SU-DHL-6 (cell line): ENCODE measurements at regions not wholly inside any gene's neighbourhood (a gene's known extent, or its start where the extent isn't known, plus 50 kb on each side); places are given as distances from the start of the nearest gene placed in this dataset.

Source experiments
- EZH2phosphoT487 ChIP-seq: fragments of 200-600 bp; sonication (generic), shearing (Covaris generic); conservative IDR thresholded peaks from 2 replicates; pipeline ENCODE4 v1.6.1; 2018; ENCODE audit warnings: mild to moderate bottlenecking, antibody characterized with exemption, low read length, moderate library complexity, mixed read lengths
- TF ChIP-seq, protein P1 (sequence below): fragments of 200-600 bp; sonication (generic); IDR thresholded peaks from one replicate; pipeline ENCODE4 v1.5.1; 2017; ENCODE audit warnings: antibody characterized with exemption, mild to moderate bottlenecking, low read length, moderate library complexity; ENCODE audit not compliant: insufficient read depth, poor library complexity, severe bottlenecking

DNA sequence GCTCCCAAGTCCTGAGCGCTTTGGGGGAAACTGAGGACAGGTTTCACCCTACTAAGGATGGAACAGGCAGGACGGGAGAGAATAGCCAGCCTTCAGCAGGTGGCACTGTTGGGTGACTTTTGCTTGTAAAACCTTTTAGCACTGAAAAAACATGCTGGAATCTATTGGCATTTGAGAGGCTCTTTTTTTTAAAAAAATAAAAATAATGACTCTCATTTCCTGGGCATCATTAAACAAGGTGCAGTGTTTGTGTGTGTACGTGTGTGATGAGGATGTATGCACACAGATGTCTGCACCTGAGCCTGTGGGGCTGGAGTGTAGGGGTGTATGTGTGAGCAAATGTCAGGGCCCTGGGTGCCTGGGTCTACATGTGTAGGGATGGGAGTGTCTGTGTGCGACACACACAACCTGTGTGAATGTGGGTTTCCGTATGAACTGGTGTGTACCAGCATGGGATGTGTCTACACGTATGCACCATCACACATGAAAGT lies 177.9 kb downstream of the RPS24 start:
- TF ChIP-seq, protein P1, sequence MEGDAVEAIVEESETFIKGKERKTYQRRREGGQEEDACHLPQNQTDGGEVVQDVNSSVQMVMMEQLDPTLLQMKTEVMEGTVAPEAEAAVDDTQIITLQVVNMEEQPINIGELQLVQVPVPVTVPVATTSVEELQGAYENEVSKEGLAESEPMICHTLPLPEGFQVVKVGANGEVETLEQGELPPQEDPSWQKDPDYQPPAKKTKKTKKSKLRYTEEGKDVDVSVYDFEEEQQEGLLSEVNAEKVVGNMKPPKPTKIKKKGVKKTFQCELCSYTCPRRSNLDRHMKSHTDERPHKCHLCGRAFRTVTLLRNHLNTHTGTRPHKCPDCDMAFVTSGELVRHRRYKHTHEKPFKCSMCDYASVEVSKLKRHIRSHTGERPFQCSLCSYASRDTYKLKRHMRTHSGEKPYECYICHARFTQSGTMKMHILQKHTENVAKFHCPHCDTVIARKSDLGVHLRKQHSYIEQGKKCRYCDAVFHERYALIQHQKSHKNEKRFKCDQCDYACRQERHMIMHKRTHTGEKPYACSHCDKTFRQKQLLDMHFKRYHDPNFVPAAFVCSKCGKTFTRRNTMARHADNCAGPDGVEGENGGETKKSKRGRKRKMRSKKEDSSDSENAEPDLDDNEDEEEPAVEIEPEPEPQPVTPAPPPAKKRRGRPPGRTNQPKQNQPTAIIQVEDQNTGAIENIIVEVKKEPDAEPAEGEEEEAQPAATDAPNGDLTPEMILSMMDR = peak; percentile 24
- TF ChIP-seq EZH2phosphoT487 = no peak
